ENCODE measurements at regions not wholly inside any gene's neighbourhood (a gene's known extent, or its start where the extent isn't known, plus 50 kb on each side); places are given as distances from the start of the nearest gene placed in this dataset.
A peak's percentile ranks its signal among the peaks of the same experiment; 100 is the strongest.

- H3K36me3 ChIP-seq (ENCODE audit: control insufficient read depth, insufficient read depth, low read length): no peaks in the 10 kb centered on the region
- H3K27me3 ChIP-seq (ENCODE audit: control insufficient read depth, insufficient read depth, low read length): no peaks in the 10 kb centered on the region
- DNase-seq (ENCODE audit: low read depth, low spot score): no peak
- POLR2A ChIA-PET: no interaction called here
- peaks cover 34% of the 10 kb centered on the region for H3K4me1 ChIP-seq (ENCODE audit: control insufficient read depth, insufficient read depth, low read length)
- peak overlapping the region; percentile 51 for H3K27ac ChIP-seq (ENCODE audit: low read length)
- no peaks in the 10 kb centered on the region for H3K9me3 ChIP-seq (ENCODE audit: control insufficient read depth, insufficient read depth, low read depth, low read length)
- intact Hi-C loops (cut with micrococcal nuclease; ENCODE audit: unreplicated experiment) (no loop called here), in situ Hi-C loops (cut with HindIII; ENCODE audit: low pct_unique_long_range_greater_than_20kb, low sequenced_read_pairs) (no loop called here)
- TF ChIP-seq TCF7L2 (IDR thresholded peaks at IDR 0.05; ENCODE audit: low read depth, low read length) (no peak), CTCF (IDR thresholded peaks at IDR 0.05) (no peak), REST (IDR thresholded peaks at IDR 0.05; ENCODE audit: insufficient read depth in 1 of 2, low read depth in 2 of 2, low read length in 1 of 2) (no peak), SIN3A (IDR thresholded peaks at IDR 0.05; ENCODE audit: borderline replicate concordance, insufficient read depth, low read depth, low read length) (no peak), POLR2AphosphoS5 (IDR thresholded peaks at IDR 0.05; ENCODE audit: low read depth, low read length) (no peak)
- H3K4me3 ChIP-seq (ENCODE audit: low read depth in 2 of 2, low read length in 2 of 2): no peak overlapping the region
- CTCF ChIA-PET: no interaction called here
- BruUV-seq (replicated peaks): no TSS peak
- ATAC-seq: no peak
These were observed 145.2 kb downstream of the ZFP36L2 start for GRCh38 chr2:43081131-43081765.

GRCh38 chr2:43080571-43081021 lies 145.8 kb downstream of the ZFP36L2 start:
- CTCF ChIA-PET: no interaction called here
- BruUV-seq (replicated peaks): no TSS peak
- H3K4me1 ChIP-seq (ENCODE audit: control insufficient read depth, insufficient read depth, low read length): peaks cover 34% of the 10 kb centered on the region

More at GRCh38 chr2:43080571-43081021, 145.8 kb downstream of the ZFP36L2 start:
- Histone ChIP-seq H3K9me3 (ENCODE audit: control insufficient read depth, insufficient read depth, low read depth, low read length) (no peaks in the 10 kb centered on the region), H3K27ac (ENCODE audit: low read length) (peak overlapping the region; percentile 51; the same call in 1 of the 2 replicates), H3K36me3 (ENCODE audit: control insufficient read depth, insufficient read depth, low read length) (no peaks in the 10 kb centered on the region), H3K27me3 (ENCODE audit: control insufficient read depth, insufficient read depth, low read length) (no peaks in the 10 kb centered on the region), H3K4me3 (ENCODE audit: low read depth in 2 of 2, low read length in 2 of 2) (no peak overlapping the region)
- POLR2A ChIA-PET: interaction anchor here (0.7 kb wide), 1 partner anchor 24 kb away, joined by 4 read pairs; no protein-coding TSS in a partner anchor
- in situ Hi-C loops (cut with HindIII; ENCODE audit: low pct_unique_long_range_greater_than_20kb, low sequenced_read_pairs): no loop called here
- DNase-seq (ENCODE audit: low read depth, low spot score) (no peak), ATAC-seq (no peak)
- TF ChIP-seq CTCF (IDR thresholded peaks at IDR 0.05): no peak
- TF ChIP-seq REST (IDR thresholded peaks at IDR 0.05; ENCODE audit: insufficient read depth in 1 of 2, low read depth in 2 of 2, low read length in 1 of 2): no peak
- no peak for TF ChIP-seq POLR2AphosphoS5 (IDR thresholded peaks at IDR 0.05; ENCODE audit: low read depth, low read length)
- TF ChIP-seq SIN3A (IDR thresholded peaks at IDR 0.05; ENCODE audit: borderline replicate concordance, insufficient read depth, low read depth, low read length): no peak
- TF ChIP-seq TCF7L2 (IDR thresholded peaks at IDR 0.05; ENCODE audit: low read depth, low read length): no peak
- intact Hi-C loops (cut with micrococcal nuclease; ENCODE audit: unreplicated experiment): no loop called here

Measured in Panc1 (cell line).